ENCODE measurements at regions not wholly inside any gene's neighbourhood (a gene's known extent, or its start where the extent isn't known, plus 50 kb on each side); places are given as distances from the start of the nearest gene placed in this dataset.
A peak's percentile ranks its signal among the peaks of the same experiment; 100 is the strongest.

- TF ChIP-seq CTCF (IDR thresholded peaks at IDR 0.05): no peak
- no peaks in the 10 kb centered on the region for H3K36me3 ChIP-seq
- no peaks in the 10 kb centered on the region for H3K27me3 ChIP-seq (replicated peaks; ENCODE audit: insufficient read depth)
- no peak overlapping the region for H3K4me3 ChIP-seq
- no peak for ATAC-seq (ENCODE audit: insufficient number of reproducible peaks, low FRiP score, low read depth)
- DNase-seq (ENCODE audit: low spot score): no peak
- H3K4me1 ChIP-seq (ENCODE audit: control insufficient read depth in 1 of 2, low read depth in 2 of 2): no peaks in the 10 kb centered on the region
- H3K9me3 ChIP-seq: no peaks in the 10 kb centered on the region
- H3K27ac ChIP-seq: no peak overlapping the region
Observed at GRCh38 chrX:122545778-122546177, 638.3 kb upstream of the GRIA3 start.

- no peaks in the 10 kb centered on the region for H3K9me3 ChIP-seq
- ATAC-seq (ENCODE audit: insufficient number of reproducible peaks, low FRiP score, low read depth) (no peak), DNase-seq (ENCODE audit: low spot score) (no peak)
- H3K4me1 ChIP-seq (ENCODE audit: control insufficient read depth in 1 of 2, low read depth in 2 of 2): no peaks in the 10 kb centered on the region
- H3K27me3 ChIP-seq (replicated peaks; ENCODE audit: insufficient read depth): no peaks in the 10 kb centered on the region
- H3K27ac ChIP-seq: no peak overlapping the region
- H3K36me3 ChIP-seq: no peaks in the 10 kb centered on the region
- no peak overlapping the region for H3K4me3 ChIP-seq
- TF ChIP-seq CTCF (IDR thresholded peaks at IDR 0.05): no peak
Observed at GRCh38 chrX:122546269-122546668, 637.8 kb upstream of the GRIA3 start.

DNA sequence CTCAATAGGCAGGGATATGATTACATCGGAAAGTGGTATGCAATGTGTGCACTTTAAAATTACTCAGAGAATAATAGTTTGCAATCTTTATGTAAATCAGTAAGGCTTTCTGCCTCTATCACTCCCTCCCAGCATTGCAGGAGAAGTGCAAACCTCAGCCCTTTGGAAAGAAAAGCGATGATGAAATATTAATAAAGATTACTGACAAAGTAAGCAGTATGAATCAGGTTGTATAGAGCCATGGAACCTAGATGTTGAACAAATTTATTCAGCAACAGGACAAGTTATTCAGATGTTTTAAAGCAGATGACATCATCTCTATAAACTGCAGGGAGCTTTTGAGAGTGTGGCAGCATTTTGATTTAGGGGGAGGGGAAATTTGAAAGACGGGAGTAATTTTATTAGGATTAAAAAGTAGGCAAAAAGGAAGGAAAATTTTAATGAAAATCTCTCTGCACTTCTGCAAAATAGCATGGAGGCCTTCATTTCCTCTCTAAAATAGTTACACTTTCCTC is 631.7 kb upstream of the GRIA3 start:
- H3K9me3 ChIP-seq: no peaks in the 10 kb centered on the region
- no peaks in the 10 kb centered on the region for H3K27me3 ChIP-seq (replicated peaks; ENCODE audit: insufficient read depth)
- DNase-seq (ENCODE audit: low spot score) (no peak), ATAC-seq (ENCODE audit: insufficient number of reproducible peaks, low FRiP score, low read depth) (no peak)
- H3K27ac ChIP-seq: no peak overlapping the region
- no peaks in the 10 kb centered on the region for H3K36me3 ChIP-seq
- TF ChIP-seq CTCF (IDR thresholded peaks at IDR 0.05): no peak
- no peak overlapping the region for H3K4me3 ChIP-seq
- H3K4me1 ChIP-seq (ENCODE audit: control insufficient read depth in 1 of 2, low read depth in 2 of 2): no peaks in the 10 kb centered on the region

- no peak for DNase-seq (ENCODE audit: low spot score)
- Histone ChIP-seq H3K4me1 (ENCODE audit: control insufficient read depth in 1 of 2, low read depth in 2 of 2) (no peaks in the 10 kb centered on the region), H3K9me3 (no peaks in the 10 kb centered on the region)
Observed at GRCh38 chrX:122555925-122556324, 628.2 kb upstream of the GRIA3 start.

DNA sequence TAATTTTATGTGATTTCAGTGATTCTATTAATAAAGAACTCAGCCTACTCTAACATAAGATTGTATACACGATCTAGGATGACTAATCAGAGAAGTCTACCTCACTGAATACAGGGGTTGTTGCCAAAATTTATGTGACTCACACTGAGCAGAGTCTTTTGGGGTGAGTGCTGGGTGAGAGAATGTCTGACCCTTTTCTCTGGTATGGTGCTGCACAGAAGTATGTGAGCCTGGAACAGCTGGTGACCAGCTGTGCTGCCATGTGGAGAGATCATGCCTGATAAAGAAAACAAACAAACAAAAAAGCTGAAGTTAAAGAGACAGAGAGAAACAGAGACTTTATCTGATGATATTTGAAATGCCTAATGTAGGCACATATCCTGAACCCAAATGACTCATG is 618.1 kb upstream of the GRIA3 start:
- H3K27ac ChIP-seq: no peak overlapping the region
- no peak overlapping the region for H3K4me3 ChIP-seq
- no peaks in the 10 kb centered on the region for H3K36me3 ChIP-seq
- H3K9me3 ChIP-seq: no peaks in the 10 kb centered on the region
- no peaks in the 10 kb centered on the region for H3K27me3 ChIP-seq (replicated peaks; ENCODE audit: insufficient read depth)
- ATAC-seq (ENCODE audit: insufficient number of reproducible peaks, low FRiP score, low read depth) (peak; percentile 73), DNase-seq (ENCODE audit: low spot score) (peak; percentile 1)
- TF ChIP-seq CTCF (IDR thresholded peaks at IDR 0.05): no peak
- no peaks in the 10 kb centered on the region for H3K4me1 ChIP-seq (ENCODE audit: control insufficient read depth in 1 of 2, low read depth in 2 of 2)

More at GRCh38 chrX:122555925-122556324, 628.2 kb upstream of the GRIA3 start:
- H3K4me3 ChIP-seq: no peak overlapping the region
- no peak for TF ChIP-seq CTCF (IDR thresholded peaks at IDR 0.05)
- ATAC-seq (ENCODE audit: insufficient number of reproducible peaks, low FRiP score, low read depth): no peak
- H3K36me3 ChIP-seq: no peaks in the 10 kb centered on the region
- H3K27ac ChIP-seq: no peak overlapping the region
- H3K27me3 ChIP-seq (replicated peaks; ENCODE audit: insufficient read depth): no peaks in the 10 kb centered on the region
